ENCODE measurements at regions not wholly inside any gene's neighbourhood (a gene's known extent, or its start where the extent isn't known, plus 50 kb on each side); places are given as distances from the start of the nearest gene placed in this dataset.

DNA sequence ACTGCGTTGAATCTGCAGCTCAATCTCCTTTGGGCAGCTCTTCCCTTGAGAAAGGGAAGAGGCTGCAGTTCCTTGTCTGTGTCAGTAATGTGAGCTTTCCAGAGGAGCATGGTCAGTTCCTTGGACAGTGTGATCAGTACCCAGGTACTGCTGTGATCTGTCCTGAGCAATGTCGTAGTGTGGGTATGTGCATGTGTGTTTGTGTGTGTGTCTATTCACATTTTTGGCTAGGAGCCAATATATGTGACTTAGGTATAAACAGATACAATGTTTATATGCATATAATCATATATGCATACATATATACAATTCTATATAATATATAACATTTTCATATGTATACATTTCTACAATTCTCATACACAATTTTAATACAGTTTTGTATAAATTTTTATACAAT, 85.4 kb upstream of the OLIG3 start:
- Histone ChIP-seq H2AK9ac (replicated peaks; ENCODE audit: low read depth, low read length, poor library complexity) (no peak overlapping the region), H2BK15ac (ENCODE audit: low read depth, low read length) (no peak overlapping the region), H3K27me3 (ENCODE audit: control insufficient read depth, insufficient read depth, low read length) (peaks cover 2% of the 10 kb centered on the region; the same call in 1 of the 2 replicates), H3K27ac (ENCODE audit: insufficient read depth, low read length) (no peak overlapping the region), H2BK20ac (ENCODE audit: low read depth, low read length) (no peak overlapping the region), H2BK120ac (ENCODE audit: low read depth, low read length) (no peak overlapping the region), H3K9me3 (ENCODE audit: control insufficient read depth, insufficient read depth, low read length) (no peaks in the 10 kb centered on the region), H4K8ac (ENCODE audit: low read depth in 2 of 2, low read length in 2 of 2) (no peak overlapping the region), H4K91ac (ENCODE audit: insufficient read depth, low read depth, low read length) (no peak overlapping the region), H3K79me1 (ENCODE audit: low read depth in 1 of 2, low read length in 2 of 2) (no peaks in the 10 kb centered on the region), H3K23ac (ENCODE audit: low read depth, low read length) (no peak overlapping the region), H2AFZ (replicated peaks; ENCODE audit: low read length, poor library complexity) (no peak overlapping the region), H3K9ac (ENCODE audit: low read depth, low read length) (no peak overlapping the region), H3K56ac (ENCODE audit: extremely low read depth, insufficient read depth, low read length) (no peak overlapping the region), H3K36me3 (ENCODE audit: control insufficient read depth, insufficient read depth, low read length) (no peaks in the 10 kb centered on the region), H4K20me1 (ENCODE audit: insufficient read depth, low read length) (no peaks in the 10 kb centered on the region), H3K4me1 (ENCODE audit: control insufficient read depth, insufficient read depth, low read length) (no peaks in the 10 kb centered on the region), H3K4me3 (ENCODE audit: insufficient read depth, low read depth, low read length) (no peak overlapping the region), H2AK5ac (ENCODE audit: low read depth, low read length) (no peak overlapping the region), H3K4me2 (ENCODE audit: low read depth, low read length) (no peak overlapping the region), H4K5ac (ENCODE audit: low read depth, low read length) (no peak overlapping the region), H3K4ac (ENCODE audit: low read depth, low read length) (no peak overlapping the region), H3K9me1 (ENCODE audit: insufficient read depth, low read length) (no peaks in the 10 kb centered on the region), H3K18ac (ENCODE audit: low read depth, low read length) (no peak overlapping the region), H3K14ac (replicated peaks; ENCODE audit: low read depth, low read length) (no peak overlapping the region), H2BK5ac (ENCODE audit: low read depth, low read length, poor library complexity, severe bottlenecking) (no peak overlapping the region)
- TF ChIP-seq RFX5 (IDR thresholded peaks at IDR 0.05; ENCODE audit: low read depth, low read length) (no peak), MXI1 (IDR thresholded peaks at IDR 0.05; ENCODE audit: borderline replicate concordance, low read depth, low read length) (no peak), BHLHE40 (IDR thresholded peaks at IDR 0.05; ENCODE audit: low read depth, low read length) (no peak), RAD21 (IDR thresholded peaks at IDR 0.05; ENCODE audit: low read length) (no peak), POLR2A (IDR thresholded peaks at IDR 0.05; ENCODE audit: low read depth, low read length) (no peak), RCOR1 (IDR thresholded peaks at IDR 0.05; ENCODE audit: insufficient replicate concordance, low read length) (no peak), CHD1 (IDR thresholded peaks at IDR 0.05; ENCODE audit: low read depth, low read length) (no peak), NFE2L2 (IDR thresholded peaks at IDR 0.05; ENCODE audit: low read depth, low read length) (no peak), MAZ (IDR thresholded peaks at IDR 0.05; ENCODE audit: borderline replicate concordance, low read depth, low read length) (no peak), MAFK (IDR thresholded peaks at IDR 0.05; ENCODE audit: low read depth, low read length) (no peak), FOS (IDR thresholded peaks at IDR 0.05; ENCODE audit: low read depth, low read length) (no peak), CEBPB (IDR thresholded peaks at IDR 0.05; ENCODE audit: low read depth, low read length) (no peak)
- TF ChIP-seq, protein P1, sequence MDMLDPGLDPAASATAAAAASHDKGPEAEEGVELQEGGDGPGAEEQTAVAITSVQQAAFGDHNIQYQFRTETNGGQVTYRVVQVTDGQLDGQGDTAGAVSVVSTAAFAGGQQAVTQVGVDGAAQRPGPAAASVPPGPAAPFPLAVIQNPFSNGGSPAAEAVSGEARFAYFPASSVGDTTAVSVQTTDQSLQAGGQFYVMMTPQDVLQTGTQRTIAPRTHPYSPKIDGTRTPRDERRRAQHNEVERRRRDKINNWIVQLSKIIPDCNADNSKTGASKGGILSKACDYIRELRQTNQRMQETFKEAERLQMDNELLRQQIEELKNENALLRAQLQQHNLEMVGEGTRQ (IDR thresholded peaks at IDR 0.05; ENCODE audit: low read depth, low read length): no peak
- TF ChIP-seq, protein P2, sequence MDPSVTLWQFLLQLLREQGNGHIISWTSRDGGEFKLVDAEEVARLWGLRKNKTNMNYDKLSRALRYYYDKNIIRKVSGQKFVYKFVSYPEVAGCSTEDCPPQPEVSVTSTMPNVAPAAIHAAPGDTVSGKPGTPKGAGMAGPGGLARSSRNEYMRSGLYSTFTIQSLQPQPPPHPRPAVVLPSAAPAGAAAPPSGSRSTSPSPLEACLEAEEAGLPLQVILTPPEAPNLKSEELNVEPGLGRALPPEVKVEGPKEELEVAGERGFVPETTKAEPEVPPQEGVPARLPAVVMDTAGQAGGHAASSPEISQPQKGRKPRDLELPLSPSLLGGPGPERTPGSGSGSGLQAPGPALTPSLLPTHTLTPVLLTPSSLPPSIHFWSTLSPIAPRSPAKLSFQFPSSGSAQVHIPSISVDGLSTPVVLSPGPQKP (IDR thresholded peaks at IDR 0.05; ENCODE audit: borderline replicate concordance, low read depth, low read length): no peak
- TF ChIP-seq, protein P3, sequence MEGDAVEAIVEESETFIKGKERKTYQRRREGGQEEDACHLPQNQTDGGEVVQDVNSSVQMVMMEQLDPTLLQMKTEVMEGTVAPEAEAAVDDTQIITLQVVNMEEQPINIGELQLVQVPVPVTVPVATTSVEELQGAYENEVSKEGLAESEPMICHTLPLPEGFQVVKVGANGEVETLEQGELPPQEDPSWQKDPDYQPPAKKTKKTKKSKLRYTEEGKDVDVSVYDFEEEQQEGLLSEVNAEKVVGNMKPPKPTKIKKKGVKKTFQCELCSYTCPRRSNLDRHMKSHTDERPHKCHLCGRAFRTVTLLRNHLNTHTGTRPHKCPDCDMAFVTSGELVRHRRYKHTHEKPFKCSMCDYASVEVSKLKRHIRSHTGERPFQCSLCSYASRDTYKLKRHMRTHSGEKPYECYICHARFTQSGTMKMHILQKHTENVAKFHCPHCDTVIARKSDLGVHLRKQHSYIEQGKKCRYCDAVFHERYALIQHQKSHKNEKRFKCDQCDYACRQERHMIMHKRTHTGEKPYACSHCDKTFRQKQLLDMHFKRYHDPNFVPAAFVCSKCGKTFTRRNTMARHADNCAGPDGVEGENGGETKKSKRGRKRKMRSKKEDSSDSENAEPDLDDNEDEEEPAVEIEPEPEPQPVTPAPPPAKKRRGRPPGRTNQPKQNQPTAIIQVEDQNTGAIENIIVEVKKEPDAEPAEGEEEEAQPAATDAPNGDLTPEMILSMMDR (conservative IDR thresholded peaks at IDR 0.05; ENCODE audit: low read depth, low read length): no peak
- ChIA-PET CTCF (no interaction called here), POLR2A (ENCODE audit: unreplicated experiment) (no interaction called here)
- dilution Hi-C loops (cut with HindIII; ENCODE audit: low sequenced_read_pairs, unreplicated experiment) (no loop called here), in situ Hi-C loops (cut with MboI; ENCODE audit: low sequenced_read_pairs) (no loop called here), intact Hi-C loops (cut with micrococcal nuclease) (no loop called here)
- no TSS peak for BruUV-seq (replicated peaks)
- DNase-seq (no peak), ATAC-seq (ENCODE audit: low read depth) (no peak)
- WGBS, 2 experiments (ENCODE audit: extremely low coverage in 2 of 2, insufficient read length in 1 of 2): 20% methylated on average over 1 of the region's 2 CpGs; no CpG with 5 or more reads in 1 of the 2 experiments
